Stimulated activated CD4-positive, alpha-beta T cell treated with anti-CD3 and anti-CD28 coated beads, Interleukin-1b, Interleukin-23, amount 100 ng/mL, for 4 hours (primary cell): ENCODE measurements at regions not wholly inside any gene's neighbourhood (a gene's known extent, or its start where the extent isn't known, plus 50 kb on each side); places are given as distances from the start of the nearest gene placed in this dataset.

Source experiments
- DNase-seq, 2 donors: peaks; one replicate each; pipeline ENCODE4 v3.0.0-alpha.2; 2020; ENCODE audit warnings: low read depth in 2 of 2

GRCh38 chr9:113701774-113702755, 174.0 kb upstream of the ZNF618 start:
- no peak for DNase-seq

GRCh38 chr9:113705306-113705927, 170.7 kb upstream of the ZNF618 start:
- DNase-seq: no peak

GRCh38 chr9:113705928-113706519, 170.1 kb upstream of the ZNF618 start:
- DNase-seq: no peak

GRCh38 chr9:113707953-113708695, 168.0 kb upstream of the ZNF618 start:
- DNase-seq: no peak

- DNase-seq: no peak
These were observed 167.0 kb upstream of the ZNF618 start for GRCh38 chr9:113708821-113709713.

GRCh38 chr9:113709721-113710120, 166.4 kb upstream of the ZNF618 start:
- DNase-seq: no peak

GRCh38 chr9:113711251-113711650, 164.9 kb upstream of the ZNF618 start:
- no peak for DNase-seq

- no peak for DNase-seq
These were observed 164.1 kb upstream of the ZNF618 start for GRCh38 chr9:113712053-113712452.

- no peak for DNase-seq
These were observed 161.0 kb upstream of the ZNF618 start for GRCh38 chr9:113715086-113715485.

- DNase-seq: no peak
These were observed 156.2 kb upstream of the ZNF618 start for GRCh38 chr9:113719919-113720318.

- DNase-seq: no peak
These were observed 155.6 kb upstream of the ZNF618 start for GRCh38 chr9:113720495-113720894.

GRCh38 chr9:113721856-113722255, 154.3 kb upstream of the ZNF618 start:
- DNase-seq: no peak

GRCh38 chr9:113724202-113724601, 151.9 kb upstream of the ZNF618 start:
- DNase-seq: no peak

GRCh38 chr9:113728989-113729388, 147.1 kb upstream of the ZNF618 start:
- DNase-seq: no peak

GRCh38 chr9:113734826-113735225, 141.3 kb upstream of the ZNF618 start:
- no peak for DNase-seq

GRCh38 chr9:113737517-113738271, 138.4 kb upstream of the ZNF618 start:
- no peak for DNase-seq

GRCh38 chr9:113738496-113738892, 137.6 kb upstream of the ZNF618 start:
- DNase-seq: no peak

- DNase-seq: no peak
These were observed 137.1 kb upstream of the ZNF618 start for GRCh38 chr9:113738893-113739604.
